ENCODE measurements at regions not wholly inside any gene's neighbourhood (a gene's known extent, or its start where the extent isn't known, plus 50 kb on each side); places are given as distances from the start of the nearest gene placed in this dataset.
"Not testable (repeated sequence)": the region's sequence is repeated elsewhere in the genome, so short reads cannot be mapped to it uniquely, and the experiment has no call there.

- Histone ChIP-seq H2AFZ (ENCODE audit: low read depth, low read length) (no peak overlapping the region), H3K27me3 (ENCODE audit: insufficient read depth, low read length) (no peaks in the 10 kb centered on the region), H3K4me1 (ENCODE audit: insufficient read depth, low read length) (no peaks in the 10 kb centered on the region), H3K9me3 (ENCODE audit: low read length) (no peaks in the 10 kb centered on the region), H3K36me3 (ENCODE audit: insufficient read depth, low read length) (no peaks in the 10 kb centered on the region), H3K4me3 (ENCODE audit: low read length) (no peak overlapping the region)
Measured at GRCh38 chr14:106419376-106419965, 893.1 kb downstream of the TMEM121 start.

GRCh38 chr14:106421431-106422033 lies 895.1 kb downstream of the TMEM121 start:
- not testable (repeated sequence) for H3K27me3 ChIP-seq (ENCODE audit: insufficient read depth, low read length); H3K9me3 ChIP-seq (ENCODE audit: low read length); H3K4me3 ChIP-seq (ENCODE audit: low read length); H2AFZ ChIP-seq (ENCODE audit: low read depth, low read length); H3K36me3 ChIP-seq (ENCODE audit: insufficient read depth, low read length); H3K4me1 ChIP-seq (ENCODE audit: insufficient read depth, low read length)

DNA sequence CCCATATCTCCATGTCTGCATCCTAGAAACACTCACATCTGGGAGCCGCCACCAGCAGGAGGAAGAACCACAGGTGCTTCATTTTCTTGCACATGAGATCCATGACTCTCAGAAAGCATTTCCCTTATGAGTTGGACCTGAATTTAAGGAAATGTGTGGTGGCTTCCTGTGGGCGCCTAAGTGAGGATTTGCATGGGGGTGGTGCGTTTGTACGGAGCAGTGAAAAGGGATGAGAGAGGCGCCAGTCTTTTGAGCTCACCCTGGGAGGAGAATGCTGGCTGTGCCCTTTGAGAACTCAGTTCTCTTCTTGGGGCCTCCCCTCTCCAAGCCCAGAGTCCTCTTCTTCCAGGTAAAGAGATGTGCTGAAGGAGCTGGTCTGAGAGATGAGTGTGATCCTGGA lies 895.7 kb downstream of the TMEM121 start:
- no peaks in the 10 kb centered on the region for H3K36me3 ChIP-seq (ENCODE audit: insufficient read depth, low read length)
- H3K9me3 ChIP-seq (ENCODE audit: low read length), result no peaks in the 10 kb centered on the region
- no peak overlapping the region for H2AFZ ChIP-seq (ENCODE audit: low read depth, low read length)
- H3K4me1 ChIP-seq (ENCODE audit: insufficient read depth, low read length), result no peaks in the 10 kb centered on the region
- H3K4me3 ChIP-seq (ENCODE audit: low read length), result no peak overlapping the region
- H3K27me3 ChIP-seq (ENCODE audit: insufficient read depth, low read length), result no peaks in the 10 kb centered on the region

DNA sequence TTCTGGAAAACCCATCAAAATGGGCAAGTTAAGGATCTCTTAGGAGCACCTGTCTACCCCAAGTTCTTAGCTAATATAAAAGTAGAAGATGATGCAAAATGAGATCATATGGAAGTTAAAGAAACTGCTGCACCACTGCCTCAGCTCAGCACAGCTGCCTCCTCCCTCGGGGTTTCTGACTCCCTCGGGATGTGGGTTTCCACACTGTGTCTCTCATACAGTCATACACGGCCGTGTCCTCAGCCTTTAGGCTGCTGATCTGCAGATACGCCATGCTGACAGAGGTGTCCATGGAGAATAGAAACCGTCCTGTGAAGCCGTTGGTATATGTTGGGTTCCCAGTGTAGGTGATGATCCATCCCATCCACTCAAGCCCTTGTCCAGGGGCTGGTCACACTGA lies 898.8 kb downstream of the TMEM121 start:
- not testable (repeated sequence) for H2AFZ ChIP-seq (ENCODE audit: low read depth, low read length); H3K4me1 ChIP-seq (ENCODE audit: insufficient read depth, low read length); H3K27me3 ChIP-seq (ENCODE audit: insufficient read depth, low read length); H3K9me3 ChIP-seq (ENCODE audit: low read length); H3K36me3 ChIP-seq (ENCODE audit: insufficient read depth, low read length); H3K4me3 ChIP-seq (ENCODE audit: low read length)

GRCh38 chr14:106436310-106436905 lies 910.0 kb downstream of the TMEM121 start:
- Histone ChIP-seq H3K4me1 (ENCODE audit: insufficient read depth, low read length) (no peaks in the 10 kb centered on the region), H3K27me3 (ENCODE audit: insufficient read depth, low read length) (no peaks in the 10 kb centered on the region), H3K9me3 (ENCODE audit: low read length) (no peaks in the 10 kb centered on the region), H3K4me3 (ENCODE audit: low read length) (no peak overlapping the region), H2AFZ (ENCODE audit: low read depth, low read length) (no peak overlapping the region), H3K36me3 (ENCODE audit: insufficient read depth, low read length) (no peaks in the 10 kb centered on the region)

DNA sequence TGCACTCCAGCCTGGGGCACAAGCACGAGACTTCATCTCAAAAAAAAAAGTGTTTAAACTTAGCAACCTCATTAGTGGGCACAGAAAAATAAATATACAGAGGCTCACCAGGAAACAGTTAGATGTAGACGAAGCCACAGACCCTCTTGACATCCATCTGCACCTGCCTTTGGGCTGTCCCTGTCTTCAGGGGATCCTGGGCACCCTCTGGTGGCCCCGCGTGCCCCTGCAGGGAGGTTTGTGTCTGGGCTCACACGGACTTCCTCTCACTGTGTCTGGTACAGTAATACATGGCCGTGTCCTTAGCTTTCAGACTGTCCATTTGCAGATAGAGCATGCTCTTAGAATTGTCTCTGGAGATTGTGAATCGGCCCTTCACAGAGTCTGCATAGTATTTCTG lies 916.5 kb downstream of the TMEM121 start:
- Histone ChIP-seq H3K36me3 (ENCODE audit: insufficient read depth, low read length) (no peaks in the 10 kb centered on the region), H2AFZ (ENCODE audit: low read depth, low read length) (no peak overlapping the region), H3K4me1 (ENCODE audit: insufficient read depth, low read length) (no peaks in the 10 kb centered on the region), H3K9me3 (ENCODE audit: low read length) (no peaks in the 10 kb centered on the region), H3K27me3 (ENCODE audit: insufficient read depth, low read length) (no peaks in the 10 kb centered on the region), H3K4me3 (ENCODE audit: low read length) (no peak overlapping the region)

DNA sequence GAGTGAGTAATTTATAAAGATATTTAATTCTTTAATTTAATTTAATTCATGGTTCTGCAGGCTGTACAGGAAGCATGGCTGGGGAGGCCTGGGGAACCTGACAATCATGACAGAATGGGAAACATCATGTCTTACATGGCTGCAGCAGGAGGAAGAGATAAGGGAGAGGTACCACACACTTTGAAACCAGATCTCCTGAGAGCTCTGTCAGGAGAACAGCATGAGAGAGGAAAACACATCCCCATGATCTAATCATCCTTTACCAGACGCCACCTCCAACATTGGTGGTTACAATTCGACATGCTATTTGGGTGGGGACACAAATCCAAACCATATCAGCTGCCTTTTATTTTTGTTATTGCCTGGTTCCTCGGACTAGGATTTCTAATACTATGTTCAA lies 928.6 kb downstream of the TMEM121 start:
- no peak overlapping the region for H3K4me3 ChIP-seq (ENCODE audit: low read length)

GRCh38 chr14:106459971-106460730 lies 933.8 kb downstream of the TMEM121 start:
- no peaks in the 10 kb centered on the region for H3K4me1 ChIP-seq (ENCODE audit: insufficient read depth, low read length)
- H2AFZ ChIP-seq (ENCODE audit: low read depth, low read length), result no peak overlapping the region
- H3K4me3 ChIP-seq (ENCODE audit: low read length), result no peak overlapping the region
- no peaks in the 10 kb centered on the region for H3K9me3 ChIP-seq (ENCODE audit: low read length)
- no peaks in the 10 kb centered on the region for H3K36me3 ChIP-seq (ENCODE audit: insufficient read depth, low read length)
- H3K27me3 ChIP-seq (ENCODE audit: insufficient read depth, low read length), result no peaks in the 10 kb centered on the region

More for the DNA sequence above, 928.6 kb downstream of the TMEM121 start:
- no peaks in the 10 kb centered on the region for H3K27me3 ChIP-seq (ENCODE audit: insufficient read depth, low read length)
- H3K4me1 ChIP-seq (ENCODE audit: insufficient read depth, low read length), result no peaks in the 10 kb centered on the region
- H3K9me3 ChIP-seq (ENCODE audit: low read length), result no peaks in the 10 kb centered on the region
- no peak overlapping the region for H2AFZ ChIP-seq (ENCODE audit: low read depth, low read length)
- H3K36me3 ChIP-seq (ENCODE audit: insufficient read depth, low read length), result no peaks in the 10 kb centered on the region

- H3K4me1 ChIP-seq (ENCODE audit: insufficient read depth, low read length), result no peaks in the 10 kb centered on the region
- H3K4me3 ChIP-seq (ENCODE audit: low read length), result no peak overlapping the region
- no peaks in the 10 kb centered on the region for H3K9me3 ChIP-seq (ENCODE audit: low read length)
- no peaks in the 10 kb centered on the region for H3K27me3 ChIP-seq (ENCODE audit: insufficient read depth, low read length)
- H3K36me3 ChIP-seq (ENCODE audit: insufficient read depth, low read length), result no peaks in the 10 kb centered on the region
- H2AFZ ChIP-seq (ENCODE audit: low read depth, low read length), result no peak overlapping the region
Measured at GRCh38 chr14:106460916-106461315, 934.5 kb downstream of the TMEM121 start.

DNA sequence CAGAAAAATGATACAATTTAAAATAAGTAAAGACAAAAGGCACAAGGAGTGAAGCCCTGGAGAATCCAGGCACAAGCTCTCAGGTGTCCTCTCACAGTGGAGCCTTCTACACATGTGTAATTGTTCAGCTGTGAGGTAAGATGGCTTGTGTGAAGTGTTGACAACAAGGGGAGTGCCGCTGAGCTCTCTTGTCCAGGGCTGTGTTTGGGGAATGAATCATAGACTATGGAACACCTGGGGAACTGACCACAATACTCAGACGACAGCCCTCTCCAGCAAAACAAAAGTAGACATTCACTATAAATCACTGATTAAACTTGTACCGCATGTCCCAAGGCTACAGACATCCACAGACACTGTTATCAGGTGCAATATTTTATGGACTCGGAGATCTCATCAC lies 940.1 kb downstream of the TMEM121 start:
- H3K27me3 ChIP-seq (ENCODE audit: insufficient read depth, low read length); H2AFZ ChIP-seq (ENCODE audit: low read depth, low read length); H3K36me3 ChIP-seq (ENCODE audit: insufficient read depth, low read length); H3K9me3 ChIP-seq (ENCODE audit: low read length); H3K4me1 ChIP-seq (ENCODE audit: insufficient read depth, low read length); H3K4me3 ChIP-seq (ENCODE audit: low read length): not testable (repeated sequence)

DNA sequence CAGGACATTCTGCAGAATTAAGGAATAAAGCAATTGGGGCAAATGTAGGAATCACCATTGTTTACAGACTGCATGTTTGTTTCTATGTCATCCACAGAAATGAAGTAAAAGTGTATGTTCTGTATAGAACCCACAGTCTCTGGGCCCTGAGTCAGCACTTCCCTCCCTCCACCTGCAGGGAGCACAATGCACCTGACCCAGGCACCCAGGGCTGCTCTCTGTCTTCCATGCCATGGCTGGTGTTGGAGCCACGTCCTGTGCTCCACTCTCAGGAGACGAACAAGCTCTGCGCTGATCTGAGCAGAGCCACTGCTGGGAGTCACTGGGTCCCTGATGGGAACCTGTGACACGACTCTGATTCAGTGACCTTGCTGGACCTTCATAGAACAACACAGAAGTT lies 942.5 kb downstream of the TMEM121 start:
- not testable (repeated sequence) for H3K4me1 ChIP-seq (ENCODE audit: insufficient read depth, low read length); H3K4me3 ChIP-seq (ENCODE audit: low read length)

DNA sequence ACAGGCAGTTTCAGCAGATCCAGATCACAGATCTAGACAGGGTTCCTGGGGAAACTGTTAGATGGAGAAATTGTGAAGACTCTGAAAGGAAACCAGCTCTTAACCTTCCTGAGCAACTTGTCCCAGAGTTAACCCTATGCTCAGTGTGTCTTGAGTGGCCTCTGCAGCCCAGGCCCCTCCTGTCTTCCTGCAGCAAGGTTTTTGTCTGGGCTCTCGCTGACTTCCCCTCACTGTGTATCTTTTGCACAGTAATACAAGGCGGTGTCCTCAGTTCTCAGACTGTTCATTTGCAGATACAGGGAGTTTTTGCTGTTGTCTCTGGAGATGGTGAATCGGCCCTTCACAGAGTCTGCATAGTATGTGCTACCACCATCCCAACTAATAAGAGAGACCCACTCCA lies 943.6 kb downstream of the TMEM121 start:
- H3K4me3 ChIP-seq (ENCODE audit: low read length); H2AFZ ChIP-seq (ENCODE audit: low read depth, low read length); H3K27me3 ChIP-seq (ENCODE audit: insufficient read depth, low read length); H3K4me1 ChIP-seq (ENCODE audit: insufficient read depth, low read length); H3K9me3 ChIP-seq (ENCODE audit: low read length); H3K36me3 ChIP-seq (ENCODE audit: insufficient read depth, low read length): not testable (repeated sequence)

More for the DNA sequence above, 942.5 kb downstream of the TMEM121 start:
- H2AFZ ChIP-seq (ENCODE audit: low read depth, low read length); H3K9me3 ChIP-seq (ENCODE audit: low read length); H3K27me3 ChIP-seq (ENCODE audit: insufficient read depth, low read length); H3K36me3 ChIP-seq (ENCODE audit: insufficient read depth, low read length): not testable (repeated sequence)

- H3K4me3 ChIP-seq (ENCODE audit: low read length); H2AFZ ChIP-seq (ENCODE audit: low read depth, low read length); H3K9me3 ChIP-seq (ENCODE audit: low read length); H3K27me3 ChIP-seq (ENCODE audit: insufficient read depth, low read length); H3K36me3 ChIP-seq (ENCODE audit: insufficient read depth, low read length); H3K4me1 ChIP-seq (ENCODE audit: insufficient read depth, low read length): not testable (repeated sequence)
Measured at GRCh38 chr14:106474261-106475028, 948.1 kb downstream of the TMEM121 start.

All from neuron (in vitro differentiated cells).